Activated T-cell treated with anti-CD3 and anti-CD28 coated beads, Interleukin-2, amount 50 U/mL, for 24 hours (primary cell): ENCODE measurements at regions not wholly inside any gene's neighbourhood (a gene's known extent, or its start where the extent isn't known, plus 50 kb on each side); places are given as distances from the start of the nearest gene placed in this dataset.
"Not testable (repeated sequence)": the region's sequence is repeated elsewhere in the genome, so short reads cannot be mapped to it uniquely, and the experiment has no call there.

ENCODE experiments used
- DNase-seq: peaks from one replicate; pipeline ENCODE4 v3.0.0-alpha.2; 2020
- H3K27ac Mint-ChIP-seq: 2 replicates; pipeline ENCODE4 v1.8.0; 2020; ENCODE audit warnings: mild to moderate bottlenecking, mixed read lengths
- H3K27me3 Mint-ChIP-seq: 2 replicates; pipeline ENCODE4 v1.8.0; 2020; ENCODE audit warnings: mixed read lengths
- H3K36me3 Mint-ChIP-seq: 2 replicates; pipeline ENCODE4 v1.8.0; 2020; ENCODE audit warnings: low read depth, mixed read lengths
- H3K4me1 Mint-ChIP-seq: 2 replicates; pipeline ENCODE4 v1.8.0; 2020; ENCODE audit warnings: low read depth, mixed read lengths
- H3K4me3 Mint-ChIP-seq: 2 replicates; pipeline ENCODE4 v1.8.0; 2020; ENCODE audit warnings: mild to moderate bottlenecking, moderate library complexity, mixed read lengths
- H3K9me3 Mint-ChIP-seq: 2 replicates; pipeline ENCODE4 v1.8.0; 2020; ENCODE audit warnings: mixed read lengths

GRCh38 chr10:62928763-62929162 is 112.6 kb upstream of the EGR2 start:
- DNase-seq, H3K27ac Mint-ChIP-seq, H3K4me1 Mint-ChIP-seq, H3K9me3 Mint-ChIP-seq, H3K27me3 Mint-ChIP-seq, H3K4me3 Mint-ChIP-seq, H3K36me3 Mint-ChIP-seq: not testable (repeated sequence)

GRCh38 chr10:62926407-62926806 is 110.2 kb upstream of the EGR2 start:
- H3K27me3 Mint-ChIP-seq: peaks cover 6% of the 10 kb centered on the region
- no peaks in the 10 kb centered on the region for H3K36me3 Mint-ChIP-seq
- DNase-seq: no peak
- H3K27ac Mint-ChIP-seq: no peak overlapping the region
- no peaks in the 10 kb centered on the region for H3K4me1 Mint-ChIP-seq
- H3K4me3 Mint-ChIP-seq: no peak overlapping the region
- no peaks in the 10 kb centered on the region for H3K9me3 Mint-ChIP-seq

DNA sequence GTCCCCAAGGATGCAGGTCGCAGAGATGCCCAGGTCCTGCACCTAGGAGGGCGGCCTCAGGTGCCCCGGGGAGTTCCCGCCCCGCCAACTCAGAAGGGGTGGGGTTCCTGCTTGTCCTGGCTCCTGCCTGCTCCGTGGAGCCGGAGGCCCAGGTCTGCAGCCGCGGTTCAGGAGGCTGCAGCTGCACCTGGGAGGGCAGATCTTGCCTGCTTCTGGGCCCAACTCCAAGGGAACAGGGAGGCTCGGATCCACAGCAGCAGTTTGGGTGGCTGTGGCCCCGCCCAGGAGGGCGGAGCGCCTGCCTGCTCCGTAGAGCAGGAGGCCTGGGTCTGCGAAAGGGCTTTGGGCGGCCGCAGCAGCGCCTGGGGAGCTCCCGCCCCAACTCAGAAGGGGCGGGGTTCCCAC is 108.2 kb upstream of the EGR2 start:
- no peaks in the 10 kb centered on the region for H3K9me3 Mint-ChIP-seq
- no peak overlapping the region for H3K4me3 Mint-ChIP-seq
- no peak for DNase-seq

GRCh38 chr10:62919776-62920175 is 103.6 kb upstream of the EGR2 start:
- no peaks in the 10 kb centered on the region for H3K36me3 Mint-ChIP-seq
- no peak overlapping the region for H3K4me3 Mint-ChIP-seq
- no peak overlapping the region for H3K27ac Mint-ChIP-seq
- H3K9me3 Mint-ChIP-seq: no peaks in the 10 kb centered on the region
- no peak for DNase-seq
- peaks cover 15% of the 10 kb centered on the region for H3K4me1 Mint-ChIP-seq
- peaks cover 25% of the 10 kb centered on the region for H3K27me3 Mint-ChIP-seq

More for the DNA sequence above, 108.2 kb upstream of the EGR2 start:
- Mint-ChIP-seq H3K27ac (no peak overlapping the region), H3K27me3 (peaks cover 10% of the 10 kb centered on the region), H3K4me1 (no peaks in the 10 kb centered on the region), H3K36me3 (no peaks in the 10 kb centered on the region)

- no peaks in the 10 kb centered on the region for H3K9me3 Mint-ChIP-seq
- DNase-seq: no peak
- H3K27me3 Mint-ChIP-seq: peaks cover 37% of the 10 kb centered on the region
- peaks cover 15% of the 10 kb centered on the region for H3K4me1 Mint-ChIP-seq
- H3K27ac Mint-ChIP-seq: no peak overlapping the region
- no peak overlapping the region for H3K4me3 Mint-ChIP-seq
- H3K36me3 Mint-ChIP-seq: no peaks in the 10 kb centered on the region
These were observed 101.5 kb upstream of the EGR2 start for GRCh38 chr10:62917475-62918238.

GRCh38 chr10:62916141-62916603 is 100.0 kb upstream of the EGR2 start:
- Mint-ChIP-seq H3K4me3 (no peak overlapping the region), H3K9me3 (no peaks in the 10 kb centered on the region), H3K27me3 (peaks cover 32% of the 10 kb centered on the region), H3K4me1 (peaks cover 17% of the 10 kb centered on the region), H3K27ac (no peak overlapping the region), H3K36me3 (no peaks in the 10 kb centered on the region)
- no peak for DNase-seq

DNA sequence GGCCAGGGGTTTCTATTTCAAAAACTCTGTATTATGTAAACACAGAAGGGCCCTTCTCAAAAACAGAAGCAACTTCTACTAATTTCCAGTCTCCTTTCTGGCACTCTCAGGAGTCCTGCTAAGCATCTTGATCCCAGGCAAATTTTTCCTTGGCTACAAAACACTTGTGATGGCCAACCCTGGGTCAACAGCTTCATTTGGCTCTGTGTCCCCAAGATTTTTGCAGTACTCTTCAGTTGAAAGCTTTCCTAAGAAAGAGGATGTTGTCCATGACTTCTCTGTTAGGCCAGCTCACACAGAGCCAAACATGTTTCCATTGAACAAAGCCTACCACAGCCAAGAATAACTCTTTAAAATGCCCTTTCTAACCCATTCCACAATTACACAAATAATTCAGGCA is 99.0 kb upstream of the EGR2 start:
- Mint-ChIP-seq H3K27me3 (peaks cover 34% of the 10 kb centered on the region), H3K9me3 (no peaks in the 10 kb centered on the region), H3K4me3 (no peak overlapping the region), H3K36me3 (no peaks in the 10 kb centered on the region), H3K4me1 (peaks cover 17% of the 10 kb centered on the region), H3K27ac (no peak overlapping the region)
- no peak for DNase-seq

- Mint-ChIP-seq H3K27me3 (peaks cover 34% of the 10 kb centered on the region), H3K36me3 (no peaks in the 10 kb centered on the region)
These were observed 95.9 kb upstream of the EGR2 start for GRCh38 chr10:62912086-62912485.

GRCh38 chr10:62911210-62911963 is 95.2 kb upstream of the EGR2 start:
- Mint-ChIP-seq H3K4me3 (no peak overlapping the region), H3K27me3 (peaks cover 32% of the 10 kb centered on the region), H3K27ac (no peak overlapping the region), H3K4me1 (peaks cover 6% of the 10 kb centered on the region), H3K9me3 (no peaks in the 10 kb centered on the region), H3K36me3 (no peaks in the 10 kb centered on the region)
- DNase-seq: no peak

More at GRCh38 chr10:62912086-62912485, 95.9 kb upstream of the EGR2 start:
- no peak for DNase-seq
- H3K4me3 Mint-ChIP-seq: no peak overlapping the region
- H3K9me3 Mint-ChIP-seq: no peaks in the 10 kb centered on the region
- H3K4me1 Mint-ChIP-seq: peaks cover 7% of the 10 kb centered on the region
- no peak overlapping the region for H3K27ac Mint-ChIP-seq

- Mint-ChIP-seq H3K36me3 (no peaks in the 10 kb centered on the region), H3K27ac (no peak overlapping the region), H3K4me1 (peaks cover 6% of the 10 kb centered on the region), H3K4me3 (no peak overlapping the region), H3K9me3 (no peaks in the 10 kb centered on the region), H3K27me3 (peaks cover 29% of the 10 kb centered on the region)
- DNase-seq: no peak
These were observed 91.5 kb upstream of the EGR2 start for GRCh38 chr10:62907470-62908212.

GRCh38 chr10:62904281-62904875 is 88.2 kb upstream of the EGR2 start:
- Mint-ChIP-seq H3K27ac (no peak overlapping the region), H3K27me3 (peaks cover 30% of the 10 kb centered on the region), H3K36me3 (no peaks in the 10 kb centered on the region), H3K4me3 (no peak overlapping the region), H3K9me3 (no peaks in the 10 kb centered on the region), H3K4me1 (peaks cover 12% of the 10 kb centered on the region)
- DNase-seq: no peak

DNA sequence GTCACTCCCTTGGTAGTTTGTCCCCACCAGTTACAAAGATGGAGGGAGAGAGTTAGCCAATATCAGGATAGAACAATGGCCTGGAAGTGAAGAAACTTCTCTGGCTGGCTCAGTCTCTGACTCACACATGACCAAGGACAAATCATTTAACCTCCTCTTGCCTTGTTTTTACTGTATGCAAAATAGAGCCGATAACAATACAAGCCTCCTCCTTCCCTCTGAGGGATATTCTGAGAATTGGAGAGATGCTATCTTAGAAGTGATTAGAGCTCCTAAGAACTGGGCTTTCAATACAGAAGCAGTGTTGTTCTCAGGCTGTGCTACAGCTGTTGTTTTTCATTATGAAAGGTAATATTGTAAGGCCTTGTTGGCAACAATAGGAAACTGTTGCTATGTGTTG is 87.7 kb upstream of the EGR2 start:
- DNase-seq: no peak
- Mint-ChIP-seq H3K27me3 (peaks cover 29% of the 10 kb centered on the region), H3K4me1 (peaks cover 12% of the 10 kb centered on the region), H3K27ac (no peak overlapping the region), H3K4me3 (no peak overlapping the region), H3K36me3 (no peaks in the 10 kb centered on the region), H3K9me3 (no peaks in the 10 kb centered on the region)

DNA sequence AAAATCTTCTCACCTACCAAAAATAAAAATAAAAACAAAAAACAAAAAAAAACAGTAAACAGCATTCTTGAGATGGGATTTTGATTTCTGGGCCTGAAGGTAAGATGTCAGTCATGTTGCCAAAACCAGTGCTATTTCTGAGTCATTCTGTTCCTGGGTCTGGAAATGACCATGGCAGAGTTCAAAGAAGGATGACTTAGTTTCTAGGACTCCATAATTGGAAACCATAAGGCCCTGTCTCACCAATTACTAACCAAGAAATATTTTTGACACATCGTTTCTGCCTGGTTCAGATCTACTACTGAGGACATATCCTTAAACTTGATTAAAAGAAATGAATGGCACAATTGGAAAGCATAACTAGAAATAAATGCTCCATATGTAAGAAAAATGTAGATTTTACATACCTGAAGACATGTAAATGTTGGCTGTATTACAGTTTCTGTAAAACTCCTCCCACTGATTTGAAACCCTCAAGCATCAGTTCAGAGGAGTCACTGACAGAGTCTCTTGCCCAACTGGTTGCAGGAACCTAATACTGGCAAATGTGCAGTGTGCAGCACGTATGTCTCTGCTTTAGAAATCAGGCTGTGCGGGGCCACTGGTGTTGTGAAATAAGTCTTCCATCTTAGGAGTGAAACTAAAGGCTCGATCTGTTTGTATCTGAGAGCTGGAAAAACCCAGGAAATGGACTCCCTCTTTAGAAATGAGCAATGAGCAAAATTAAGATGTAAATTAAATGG is 84.8 kb upstream of the EGR2 start:
- Mint-ChIP-seq H3K27me3 (peaks cover 14% of the 10 kb centered on the region), H3K36me3 (no peaks in the 10 kb centered on the region), H3K27ac (no peak overlapping the region)

DNA sequence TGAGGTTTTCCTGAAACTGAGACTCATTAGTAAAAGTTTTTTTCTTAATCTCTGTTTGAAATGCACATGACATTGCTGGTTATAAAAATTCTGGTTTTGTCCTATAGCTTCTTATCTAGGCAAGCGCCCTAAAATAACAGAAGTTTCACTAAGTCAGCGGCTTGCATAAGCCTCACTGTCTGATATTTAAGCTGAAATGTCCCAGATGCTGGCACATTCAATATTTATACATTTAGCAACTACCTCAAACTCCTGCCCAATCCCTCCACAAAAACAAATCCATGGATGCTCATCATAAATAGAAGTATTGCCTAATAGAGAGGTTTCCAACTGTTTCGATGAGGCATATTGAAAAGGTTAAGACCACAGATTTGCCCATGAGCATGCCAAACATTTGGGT is 83.1 kb upstream of the EGR2 start:
- no peak overlapping the region for H3K27ac Mint-ChIP-seq
- H3K27me3 Mint-ChIP-seq: peaks cover 8% of the 10 kb centered on the region
- H3K36me3 Mint-ChIP-seq: no peaks in the 10 kb centered on the region
- H3K4me3 Mint-ChIP-seq: no peak overlapping the region
- H3K9me3 Mint-ChIP-seq: no peaks in the 10 kb centered on the region
- peaks cover 9% of the 10 kb centered on the region for H3K4me1 Mint-ChIP-seq
- DNase-seq: no peak

More for the DNA sequence above, 84.8 kb upstream of the EGR2 start:
- H3K4me3 Mint-ChIP-seq: no peak overlapping the region
- H3K4me1 Mint-ChIP-seq: peaks cover 9% of the 10 kb centered on the region
- no peak for DNase-seq
- no peaks in the 10 kb centered on the region for H3K9me3 Mint-ChIP-seq
